ENCODE measurements at regions not wholly inside any gene's neighbourhood (a gene's known extent, or its start where the extent isn't known, plus 50 kb on each side); places are given as distances from the start of the nearest gene placed in this dataset.

- Histone ChIP-seq H3K18ac (ENCODE audit: low read length) (peak overlapping the region; percentile 84), H4K8ac (ENCODE audit: low read depth, low read length) (peak overlapping the region; percentile 55), H3K4ac (ENCODE audit: low read length) (no peak overlapping the region), H2BK15ac (ENCODE audit: low read length) (peak overlapping the region; percentile 9), H2AFZ (ENCODE audit: low read length) (no peak overlapping the region), H2BK120ac (ENCODE audit: low read depth, low read length) (no peak overlapping the region), H3K4me1 (ENCODE audit: control insufficient read depth in 2 of 2, insufficient read depth in 1 of 2, low read depth in 1 of 2, low read length in 2 of 2) (no peaks in the 10 kb centered on the region), H3K36me3 (replicated peaks in 1 of 2; ENCODE audit: control insufficient read depth in 2 of 2, insufficient read depth in 2 of 2, low read length in 2 of 2) (no peaks in the 10 kb centered on the region), H3K79me1 (ENCODE audit: low read depth, low read length) (no peaks in the 10 kb centered on the region), H3K4me3 (ENCODE audit: low read length in 2 of 2) (no peak overlapping the region), H3K27me3 (ENCODE audit: control insufficient read depth in 3 of 3, insufficient read depth in 3 of 3, low read depth in 1 of 3, low read length in 3 of 3) (peaks cover 0 to 5% (median 0%) of the 10 kb centered on the region in 3 experiments), H3K9me3 (replicated peaks in 1 of 2; ENCODE audit: control insufficient read depth in 2 of 2, insufficient read depth in 1 of 2, low read depth in 1 of 2, low read length in 2 of 2) (no peaks in the 10 kb centered on the region), H2BK12ac (ENCODE audit: low read length) (no peak overlapping the region), H2BK5ac (ENCODE audit: low read length) (no peak overlapping the region), H2AK5ac (ENCODE audit: low read depth, low read length) (peak overlapping the region; percentile 25), H3K9ac (ENCODE audit: low read depth, low read length, poor library complexity) (peak overlapping the region; percentile 3), H3K4me2 (ENCODE audit: insufficient read depth, low read length, poor library complexity, severe bottlenecking) (no peak overlapping the region), H3K23ac (ENCODE audit: low read depth, low read length, poor library complexity) (no peak overlapping the region), H3K14ac (ENCODE audit: low read length) (no peak overlapping the region), H3K27ac (replicated peaks; ENCODE audit: low read length) (no peak overlapping the region), H4K91ac (ENCODE audit: low read depth, low read length, poor library complexity) (no peak overlapping the region)
- WGBS, 2 donors (ENCODE audit: extremely low coverage in 2 of 2, insufficient read length in 2 of 2, insufficient replicate concordance in 1 of 2): no CpG with 5 or more reads among the region's 7 CpGs
- DNase-seq (ENCODE audit: low spot score): no peak
Observed at GRCh38 chr22:48453171-48453570, 1374.5 kb downstream of the BRD1 start.

GRCh38 chr22:48452766-48453165, 1374.9 kb downstream of the BRD1 start:
- Histone ChIP-seq H3K4me1 (ENCODE audit: control insufficient read depth in 2 of 2, insufficient read depth in 1 of 2, low read depth in 1 of 2, low read length in 2 of 2) (no peaks in the 10 kb centered on the region), H2AFZ (ENCODE audit: low read length) (no peak overlapping the region), H3K79me1 (ENCODE audit: low read depth, low read length) (no peaks in the 10 kb centered on the region), H3K18ac (ENCODE audit: low read length) (peak overlapping the region; percentile 13), H3K4me2 (ENCODE audit: insufficient read depth, low read length, poor library complexity, severe bottlenecking) (no peak overlapping the region), H3K9me3 (replicated peaks in 1 of 2; ENCODE audit: control insufficient read depth in 2 of 2, insufficient read depth in 1 of 2, low read depth in 1 of 2, low read length in 2 of 2) (no peaks in the 10 kb centered on the region), H3K36me3 (replicated peaks in 1 of 2; ENCODE audit: control insufficient read depth in 2 of 2, insufficient read depth in 2 of 2, low read length in 2 of 2) (no peaks in the 10 kb centered on the region), H3K4ac (ENCODE audit: low read length) (no peak overlapping the region), H2BK120ac (ENCODE audit: low read depth, low read length) (no peak overlapping the region), H3K9ac (ENCODE audit: low read depth, low read length, poor library complexity) (no peak overlapping the region), H2BK12ac (ENCODE audit: low read length) (no peak overlapping the region), H3K14ac (ENCODE audit: low read length) (no peak overlapping the region), H3K27ac (replicated peaks; ENCODE audit: low read length) (no peak overlapping the region), H2BK5ac (ENCODE audit: low read length) (no peak overlapping the region), H4K91ac (ENCODE audit: low read depth, low read length, poor library complexity) (no peak overlapping the region), H4K8ac (ENCODE audit: low read depth, low read length) (no peak overlapping the region), H2AK5ac (ENCODE audit: low read depth, low read length) (peak overlapping the region; percentile 25), H2BK15ac (ENCODE audit: low read length) (peak overlapping the region; percentile 9), H3K4me3 (ENCODE audit: low read length in 2 of 2) (no peak overlapping the region), H3K27me3 (ENCODE audit: control insufficient read depth in 3 of 3, insufficient read depth in 3 of 3, low read depth in 1 of 3, low read length in 3 of 3) (peaks cover 0 to 5% (median 0%) of the 10 kb centered on the region in 3 experiments), H3K23ac (ENCODE audit: low read depth, low read length, poor library complexity) (peak overlapping the region; percentile 25)
- no CpG with 5 or more reads among the region's 10 CpGs for WGBS, 2 donors (ENCODE audit: extremely low coverage in 2 of 2, insufficient read length in 2 of 2, insufficient replicate concordance in 1 of 2)
- no peak for DNase-seq (ENCODE audit: low spot score)

GRCh38 chr22:48451891-48452290, 1375.8 kb downstream of the BRD1 start:
- Histone ChIP-seq H3K9ac (ENCODE audit: low read depth, low read length, poor library complexity) (no peak overlapping the region), H4K91ac (ENCODE audit: low read depth, low read length, poor library complexity) (no peak overlapping the region), H2BK120ac (ENCODE audit: low read depth, low read length) (no peak overlapping the region), H3K79me1 (ENCODE audit: low read depth, low read length) (no peaks in the 10 kb centered on the region), H2AK5ac (ENCODE audit: low read depth, low read length) (no peak overlapping the region), H3K9me3 (replicated peaks in 1 of 2; ENCODE audit: control insufficient read depth in 2 of 2, insufficient read depth in 1 of 2, low read depth in 1 of 2, low read length in 2 of 2) (no peaks in the 10 kb centered on the region), H3K4me1 (ENCODE audit: control insufficient read depth in 2 of 2, insufficient read depth in 1 of 2, low read depth in 1 of 2, low read length in 2 of 2) (no peaks in the 10 kb centered on the region), H3K4ac (ENCODE audit: low read length) (no peak overlapping the region), H4K8ac (ENCODE audit: low read depth, low read length) (no peak overlapping the region), H3K4me3 (ENCODE audit: low read length in 2 of 2) (no peak overlapping the region), H3K36me3 (replicated peaks in 1 of 2; ENCODE audit: control insufficient read depth in 2 of 2, insufficient read depth in 2 of 2, low read length in 2 of 2) (no peaks in the 10 kb centered on the region), H2BK12ac (ENCODE audit: low read length) (no peak overlapping the region), H2BK15ac (ENCODE audit: low read length) (no peak overlapping the region), H3K4me2 (ENCODE audit: insufficient read depth, low read length, poor library complexity, severe bottlenecking) (no peak overlapping the region), H2BK5ac (ENCODE audit: low read length) (peak overlapping the region; percentile 4), H3K18ac (ENCODE audit: low read length) (peak overlapping the region; percentile 18), H3K14ac (ENCODE audit: low read length) (peak overlapping the region; percentile 13), H2AFZ (ENCODE audit: low read length) (no peak overlapping the region), H3K27me3 (ENCODE audit: control insufficient read depth in 3 of 3, insufficient read depth in 3 of 3, low read depth in 1 of 3, low read length in 3 of 3) (peaks cover 0 to 5% (median 0%) of the 10 kb centered on the region in 3 experiments), H3K23ac (ENCODE audit: low read depth, low read length, poor library complexity) (no peak overlapping the region), H3K27ac (replicated peaks; ENCODE audit: low read length) (no peak overlapping the region)
- no CpG with 5 or more reads among the region's 11 CpGs for WGBS, 2 donors (ENCODE audit: extremely low coverage in 2 of 2, insufficient read length in 2 of 2, insufficient replicate concordance in 1 of 2)
- no peak for DNase-seq (ENCODE audit: low spot score)

- no peaks in the 10 kb centered on the region for H3K9me3 ChIP-seq (replicated peaks in 1 of 2; ENCODE audit: control insufficient read depth in 2 of 2, insufficient read depth in 1 of 2, low read depth in 1 of 2, low read length in 2 of 2)
- no peaks in the 10 kb centered on the region for H3K4me1 ChIP-seq (ENCODE audit: control insufficient read depth in 2 of 2, insufficient read depth in 1 of 2, low read depth in 1 of 2, low read length in 2 of 2)
- no peak for DNase-seq (ENCODE audit: low spot score)
- H2BK5ac ChIP-seq (ENCODE audit: low read length): no peak overlapping the region
- H3K79me1 ChIP-seq (ENCODE audit: low read depth, low read length): no peaks in the 10 kb centered on the region
- no peak overlapping the region for H2BK12ac ChIP-seq (ENCODE audit: low read length)
- peak overlapping the region; percentile 47 for H2AK5ac ChIP-seq (ENCODE audit: low read depth, low read length)
- no peak overlapping the region for H3K4me2 ChIP-seq (ENCODE audit: insufficient read depth, low read length, poor library complexity, severe bottlenecking)
- peak overlapping the region; percentile 42 for H3K18ac ChIP-seq (ENCODE audit: low read length)
- no CpG with 5 or more reads among the region's 13 CpGs for WGBS, 2 donors (ENCODE audit: extremely low coverage in 2 of 2, insufficient read length in 2 of 2, insufficient replicate concordance in 1 of 2)
- H2BK120ac ChIP-seq (ENCODE audit: low read depth, low read length): no peak overlapping the region
- no peak overlapping the region for H3K9ac ChIP-seq (ENCODE audit: low read depth, low read length, poor library complexity)
- H3K27me3 ChIP-seq (ENCODE audit: control insufficient read depth in 3 of 3, insufficient read depth in 3 of 3, low read depth in 1 of 3, low read length in 3 of 3): peaks cover 0 to 5% (median 0%) of the 10 kb centered on the region in 3 experiments
- no peak overlapping the region for H4K8ac ChIP-seq (ENCODE audit: low read depth, low read length)
- no peaks in the 10 kb centered on the region for H3K36me3 ChIP-seq (replicated peaks in 1 of 2; ENCODE audit: control insufficient read depth in 2 of 2, insufficient read depth in 2 of 2, low read length in 2 of 2)
- H3K4me3 ChIP-seq (ENCODE audit: low read length in 2 of 2): no peak overlapping the region
- no peak overlapping the region for H3K4ac ChIP-seq (ENCODE audit: low read length)
- no peak overlapping the region for H3K27ac ChIP-seq (replicated peaks; ENCODE audit: low read length)
- H2BK15ac ChIP-seq (ENCODE audit: low read length): peak overlapping the region; percentile 60
- no peak overlapping the region for H4K91ac ChIP-seq (ENCODE audit: low read depth, low read length, poor library complexity)
- no peak overlapping the region for H2AFZ ChIP-seq (ENCODE audit: low read length)
- no peak overlapping the region for H3K23ac ChIP-seq (ENCODE audit: low read depth, low read length, poor library complexity)
- H3K14ac ChIP-seq (ENCODE audit: low read length): no peak overlapping the region
Observed at GRCh38 chr22:48450188-48450825, 1377.4 kb downstream of the BRD1 start.
